Endothelial cell of umbilical vein (primary cell): ENCODE measurements at regions not wholly inside any gene's neighbourhood (a gene's known extent, or its start where the extent isn't known, plus 50 kb on each side); places are given as distances from the start of the nearest gene placed in this dataset.

Experiments
- BruUV-seq: library from RNA; stranded (reverse); fragments of 400-500 nt; replicated peaks from 2 replicates; lab custom pipeline; 2021; lab: Mats Ljungman, UMichigan
- CTCF ChIA-PET: fragments of 300-600, 350-600 bp; sonication (Branson Sonifier 250); formaldehyde crosslinking; loops from one replicate; lab custom pipeline; 2021; ENCODE audit warnings: antibody characterized with exemption, inconsistent platforms; lab: Charles Lee
- POLR2A ChIA-PET: fragments of 300-600, 350-600 bp; sonication (Branson Sonifier 250); formaldehyde crosslinking; loops from one replicate; lab custom pipeline; 2021; ENCODE audit warnings: antibody characterized with exemption, inconsistent platforms; lab: Charles Lee
- DNase-seq: peaks from one replicate; pipeline ENCODE4 v3.0.0-alpha.2; 2011; ENCODE audit warnings: low read depth, low spot score
- FAIRE-seq: peaks from 2 replicates; lab custom pipeline; 2011; peaks lifted over from hg19 to GRCh38; lab: Jason Lieb, UNC
- H2AFZ ChIP-seq: 2 replicates; pipeline ENCODE4 v1.6.0; 2012; ENCODE audit warnings: low read depth, low read length, control low read depth, inconsistent platforms
- H3K27ac ChIP-seq: 2 replicates; pipeline ENCODE4 v1.5.1; 2011; ENCODE audit warnings: low read depth, mild to moderate bottlenecking, control low read depth, low read length, moderate library complexity; ENCODE audit not compliant: insufficient read depth
- H3K27me3 ChIP-seq, 2 experiments: 2 replicates each; pipeline versions ENCODE4 v1.6.0 to v1.6.1; 2011; ENCODE audit warnings: low read length in 2 of 2, mixed read lengths in 1 of 2; ENCODE audit not compliant: control insufficient read depth in 2 of 2, insufficient read depth in 2 of 2
- H3K36me3 ChIP-seq, 2 experiments: 2 replicates in 1 of 2; 3 replicates in 1 of 2; pipeline ENCODE4 v1.5.1; 2011; ENCODE audit warnings: low read length in 2 of 2, mild to moderate bottlenecking in 1 of 2, moderate library complexity in 1 of 2; ENCODE audit not compliant: control insufficient read depth in 2 of 2, insufficient read depth in 2 of 2; ENCODE audit errors: extremely low read depth in 1 of 2
- H3K4me1 ChIP-seq: 3 replicates; pipeline ENCODE4 v1.5.1; 2011; ENCODE audit warnings: mild to moderate bottlenecking, low read length; ENCODE audit not compliant: control insufficient read depth, insufficient read depth; ENCODE audit errors: extremely low read depth
- H3K4me2 ChIP-seq: 2 replicates; pipeline ENCODE4 v1.6.1; 2011; ENCODE audit warnings: low read length, control low read depth, mixed read lengths; ENCODE audit not compliant: insufficient read depth
- H3K4me3 ChIP-seq, 3 experiments: fragments of 200-600 bp in 1 of 3; sonication (generic), shearing (Covaris generic) in 1 of 3; replicated peaks in 1 of 3; 2 replicates each; pipeline ENCODE4 v1.5.1; 2011 to 2016; ENCODE audit warnings: control low read depth in 3 of 3, low read length in 3 of 3, mild to moderate bottlenecking in 2 of 3, inconsistent platforms in 1 of 3, low read depth in 1 of 3, moderate library complexity in 1 of 3; ENCODE audit not compliant: insufficient read depth in 1 of 3
- H3K79me2 ChIP-seq: 2 replicates; pipeline ENCODE4 v1.6.0; 2012; ENCODE audit warnings: low read length, inconsistent platforms; ENCODE audit not compliant: control insufficient read depth, insufficient read depth
- H3K9ac ChIP-seq: replicated peaks from 2 replicates; pipeline ENCODE3; 2011; ENCODE audit warnings: low read length, control low read depth; ENCODE audit not compliant: insufficient read depth; ENCODE audit errors: extremely low read depth
- H3K9me1 ChIP-seq: replicated peaks from 3 replicates; pipeline ENCODE4 v1.6.0; 2011; ENCODE audit warnings: mild to moderate bottlenecking, low read length; ENCODE audit not compliant: control insufficient read depth, insufficient read depth; ENCODE audit errors: extremely low read depth
- H3K9me3 ChIP-seq: replicated peaks from 2 replicates; pipeline ENCODE4 v1.5.1; 2012; ENCODE audit warnings: low read length, inconsistent platforms; ENCODE audit not compliant: control insufficient read depth, insufficient read depth
- H4K20me1 ChIP-seq: replicated peaks from 2 replicates; pipeline ENCODE3; 2011; ENCODE audit warnings: mild to moderate bottlenecking, low read length; ENCODE audit not compliant: control insufficient read depth, insufficient read depth; ENCODE audit errors: extremely low read depth
- EZH2 ChIP-seq: IDR thresholded peaks from 2 replicates; pipeline ENCODE4 v1.6.1; 2012; ENCODE audit warnings: borderline replicate concordance, low read depth, mild to moderate bottlenecking, moderate library complexity, low read length, inconsistent platforms; ENCODE audit not compliant: severe bottlenecking
- FOS ChIP-seq: IDR thresholded peaks from 2 replicates; pipeline ENCODE4 v1.6.1; 2011; ENCODE audit warnings: mild to moderate bottlenecking, low read length, moderate library complexity, borderline replicate concordance; ENCODE audit not compliant: insufficient read depth
- GATA2 ChIP-seq: IDR thresholded peaks from 2 replicates; pipeline ENCODE4 v1.7.0; 2011; ENCODE audit warnings: low read depth, mild to moderate bottlenecking, moderate library complexity, mixed read lengths, low read length; ENCODE audit not compliant: insufficient read length, insufficient read depth
- JUN ChIP-seq: IDR thresholded peaks from 2 replicates; pipeline ENCODE4 v1.6.1; 2011; ENCODE audit warnings: borderline replicate concordance, low read depth; ENCODE audit not compliant: insufficient read length, insufficient read depth
- MAX ChIP-seq: IDR thresholded peaks from 2 replicates; pipeline ENCODE4 v1.6.1; 2011; ENCODE audit not compliant: insufficient read depth, insufficient read length
- MYC ChIP-seq: IDR thresholded peaks from one replicate; pipeline ENCODE4 v1.6.1; 2011; ENCODE audit warnings: mild to moderate bottlenecking, low read depth, low read length
- POLR2A ChIP-seq: IDR thresholded peaks from 2 replicates; pipeline ENCODE4 v1.6.1; 2012; ENCODE audit warnings: low read depth, mild to moderate bottlenecking, control low read depth, low read length
- POLR2AphosphoS5 ChIP-seq: IDR thresholded peaks from 2 replicates; pipeline ENCODE4 v1.6.1; 2012; ENCODE audit warnings: low read depth, mild to moderate bottlenecking, control low read depth, low read length, moderate library complexity; ENCODE audit not compliant: insufficient read depth
- dilution Hi-C: fragments of 300-500 bp; cut with MboI; formaldehyde crosslinking; loops from one replicate; pipeline ENCODE4 v1.15.0; 2019; ENCODE audit warnings: low sequenced_read_pairs; ENCODE audit not compliant: extremely low pct_ligation_motif_present
- intact Hi-C: fragments of 100-400 bp; cut with micrococcal nuclease; formaldehyde crosslinking; loops from one replicate; pipeline ENCODE4 v1.10.0; 2022
- TF ChIP-seq, protein P1 (sequence below), 2 donors: IDR thresholded peaks; 1 replicate in 1 of 2; 2 replicates in 1 of 2; pipeline ENCODE4 v1.5.1; 2011; ENCODE audit warnings: low read length in 2 of 2, mild to moderate bottlenecking in 2 of 2, moderate library complexity in 2 of 2, control low read depth in 1 of 2, inconsistent platforms in 1 of 2, low read depth in 1 of 2; ENCODE audit not compliant: insufficient read depth in 1 of 2; ENCODE audit errors: extremely low read depth in 1 of 2

- no peaks in the 10 kb centered on the region for H3K9me1 ChIP-seq
- no peak overlapping the region for H3K9ac ChIP-seq
- dilution Hi-C loops (no loop called here), intact Hi-C loops (no loop called here)
- H4K20me1 ChIP-seq: no peaks in the 10 kb centered on the region
- H3K9me3 ChIP-seq: no peaks in the 10 kb centered on the region
- no peak overlapping the region for H3K4me2 ChIP-seq
- no peaks in the 10 kb centered on the region for H3K79me2 ChIP-seq
- ChIA-PET POLR2A (no interaction called here), CTCF (interaction anchor here (1.4 kb wide), 1 partner anchor 9 kb away, joined by 5 read pairs; no protein-coding TSS in a partner anchor)
- DNase-seq (no peak), FAIRE-seq (no peak)
- no peak overlapping the region for H3K4me3 ChIP-seq
- H3K27ac ChIP-seq: no peak overlapping the region
- BruUV-seq: no TSS peak
- no peaks in the 10 kb centered on the region for H3K36me3 ChIP-seq
- H3K4me1 ChIP-seq: no peaks in the 10 kb centered on the region
- TF ChIP-seq POLR2A (no peak), JUN (no peak), MAX (no peak), FOS (no peak), EZH2 (no peak), MYC (no peak), GATA2 (no peak), POLR2AphosphoS5 (no peak)
- TF ChIP-seq, protein P1, sequence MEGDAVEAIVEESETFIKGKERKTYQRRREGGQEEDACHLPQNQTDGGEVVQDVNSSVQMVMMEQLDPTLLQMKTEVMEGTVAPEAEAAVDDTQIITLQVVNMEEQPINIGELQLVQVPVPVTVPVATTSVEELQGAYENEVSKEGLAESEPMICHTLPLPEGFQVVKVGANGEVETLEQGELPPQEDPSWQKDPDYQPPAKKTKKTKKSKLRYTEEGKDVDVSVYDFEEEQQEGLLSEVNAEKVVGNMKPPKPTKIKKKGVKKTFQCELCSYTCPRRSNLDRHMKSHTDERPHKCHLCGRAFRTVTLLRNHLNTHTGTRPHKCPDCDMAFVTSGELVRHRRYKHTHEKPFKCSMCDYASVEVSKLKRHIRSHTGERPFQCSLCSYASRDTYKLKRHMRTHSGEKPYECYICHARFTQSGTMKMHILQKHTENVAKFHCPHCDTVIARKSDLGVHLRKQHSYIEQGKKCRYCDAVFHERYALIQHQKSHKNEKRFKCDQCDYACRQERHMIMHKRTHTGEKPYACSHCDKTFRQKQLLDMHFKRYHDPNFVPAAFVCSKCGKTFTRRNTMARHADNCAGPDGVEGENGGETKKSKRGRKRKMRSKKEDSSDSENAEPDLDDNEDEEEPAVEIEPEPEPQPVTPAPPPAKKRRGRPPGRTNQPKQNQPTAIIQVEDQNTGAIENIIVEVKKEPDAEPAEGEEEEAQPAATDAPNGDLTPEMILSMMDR (IDR thresholded peaks at IDR 0.05; ENCODE audit: extremely low read depth in 1 of 2, insufficient read depth in 1 of 2, low read depth in 1 of 2, low read length in 2 of 2): no peak
- H2AFZ ChIP-seq: no peak overlapping the region
- peaks cover 3 to 5% of the 10 kb centered on the region in 2 experiments for H3K27me3 ChIP-seq
These were observed 250.9 kb downstream of the ICOS start for GRCh38 chr2:204187229-204188083.
